Psoas muscle (tissue), 7 donors: ENCODE measurements at regions not wholly inside any gene's neighbourhood (a gene's known extent, or its start where the extent isn't known, plus 50 kb on each side); places are given as distances from the start of the nearest gene placed in this dataset.

ENCODE experiments used
- ATAC-seq, 4 donors: fragments of 200-7000 bp; cut with Tn5 transposase; one replicate each; pipeline ENCODE4 v1.9.1; 2020; ENCODE audit warnings: moderate library complexity in 3 of 4, mild to moderate bottlenecking in 2 of 4
- DNase-seq, 2 donors: peaks; one replicate each; pipeline ENCODE4 v3.0.0-alpha.2; 2020
- H3K27ac ChIP-seq: fragments of 200-600 bp; one replicate; pipeline ENCODE4 v1.8.0; 2022
- H3K27me3 ChIP-seq, 3 donors: fragments of 200-600 bp in 1 of 3; one replicate each; pipeline versions ENCODE4 v1.6.1 to v1.8.0; 2013 to 2022; ENCODE audit warnings: low read length in 2 of 3, mild to moderate bottlenecking in 2 of 3, moderate library complexity in 1 of 3; ENCODE audit not compliant: insufficient read depth in 3 of 3
- H3K36me3 ChIP-seq, 2 donors: fragments of 200-600 bp in 1 of 2; one replicate each; pipeline versions ENCODE4 v1.6.1 to v1.8.0; 2013 to 2022; ENCODE audit warnings: low read depth in 1 of 2, mild to moderate bottlenecking in 1 of 2, moderate library complexity in 1 of 2; ENCODE audit not compliant: insufficient read depth in 1 of 2
- H3K4me1 ChIP-seq: fragments of 200-600 bp; one replicate; pipeline ENCODE4 v1.8.0; 2022
- H3K4me3 ChIP-seq: fragments of 200-600 bp; one replicate; pipeline ENCODE4 v1.8.0; 2022; ENCODE audit warnings: mild to moderate bottlenecking
- H3K9me3 ChIP-seq: fragments of 200-600 bp; one replicate; pipeline ENCODE4 v1.8.0; 2022
- CTCF ChIP-seq: fragments of 200-600 bp; IDR thresholded peaks from one replicate; pipeline ENCODE4 v1.8.0; 2022; ENCODE audit warnings: antibody characterized with exemption
- WGBS, 3 donors: extraction: QIAGEN DNeasy Blood & Tissue Kit; methylation state at CpG; one replicate each; pipeline versions ENCODE4 v1.1.6 to v1.1.7; 2013; 5-methylcytosine and 5-hydroxymethylcytosine counted together
- intact Hi-C, 2 donors: fragments of 100-400 bp; cut with DNase I; formaldehyde crosslinking; loops; one replicate each; pipeline versions ENCODE4 v1.11.0 to v1.14.2; 2022
- donor health status: healthy with polysubstance abuse.
- donor health status: DM: no; HTN: no; CAD: no; lungs with moderate emphysema.
- donor health status: Bipolar disorder and iron deficiency.
- donor health status: healthy.
- donor health status: DM: yes; HTN: yes; CAD: no.
- donor health status: DM: no; HTN: no; CAD: no.
- donor health status: DM: yes; HTN: yes; CAD: no.

DNA sequence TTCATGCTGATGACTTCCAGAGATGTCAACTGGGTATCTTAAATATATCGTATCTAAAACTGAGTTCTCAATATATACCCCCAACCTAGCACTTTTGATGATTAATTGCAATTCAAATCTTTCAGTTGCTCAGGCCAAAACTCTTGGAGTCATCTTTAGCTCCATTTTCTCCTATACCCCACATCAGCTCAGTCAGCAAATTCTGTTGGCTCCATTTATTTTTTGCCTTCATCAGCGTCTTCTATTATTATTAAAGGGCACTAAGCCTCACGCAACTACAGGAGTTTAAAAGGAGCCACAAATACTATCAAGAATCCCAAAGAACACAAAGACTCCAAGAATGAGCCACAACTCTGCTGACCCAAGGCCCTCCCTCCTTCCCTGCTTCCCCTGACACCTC lies 134.9 kb downstream of the KCTD12 start:
- ATAC-seq (no peak), DNase-seq (no peak)
- Histone ChIP-seq H3K27ac (no peak overlapping the region), H3K9me3 (no peaks in the 10 kb centered on the region), H3K4me1 (no peaks in the 10 kb centered on the region), H3K4me3 (no peak overlapping the region), H3K36me3 (no peaks in the 10 kb centered on the region), H3K27me3 (no peaks in the 10 kb centered on the region)
- intact Hi-C loops: no loop called here
- no peak for TF ChIP-seq CTCF
- 88 to 92% (median 91%) methylated on average over 3 of the region's 3 CpGs for WGBS, 3 donors

GRCh38 chr13:76750126-76750525 lies 136.1 kb downstream of the KCTD12 start:
- no peaks in the 10 kb centered on the region for H3K9me3 ChIP-seq
- intact Hi-C loops: no loop called here
- no peak for ATAC-seq
- H3K36me3 ChIP-seq: no peaks in the 10 kb centered on the region
- TF ChIP-seq CTCF: no peak
- no peak overlapping the region for H3K27ac ChIP-seq
- DNase-seq: no peak
- no peaks in the 10 kb centered on the region for H3K27me3 ChIP-seq
- H3K4me3 ChIP-seq: no peak overlapping the region
- H3K4me1 ChIP-seq: no peaks in the 10 kb centered on the region

- Histone ChIP-seq H3K27me3 (no peaks in the 10 kb centered on the region), H3K27ac (no peak overlapping the region), H3K9me3 (no peaks in the 10 kb centered on the region), H3K4me3 (no peak overlapping the region), H3K36me3 (no peaks in the 10 kb centered on the region), H3K4me1 (no peaks in the 10 kb centered on the region)
- no peak for ATAC-seq
- intact Hi-C loops: no loop called here
- WGBS, 3 donors: 58 to 63% (median 58%) methylated on average over 3 of the region's 3 CpGs
- DNase-seq: no peak
- TF ChIP-seq CTCF: no peak
Measured at GRCh38 chr13:76745261-76746200, 140.7 kb downstream of the KCTD12 start.

DNA sequence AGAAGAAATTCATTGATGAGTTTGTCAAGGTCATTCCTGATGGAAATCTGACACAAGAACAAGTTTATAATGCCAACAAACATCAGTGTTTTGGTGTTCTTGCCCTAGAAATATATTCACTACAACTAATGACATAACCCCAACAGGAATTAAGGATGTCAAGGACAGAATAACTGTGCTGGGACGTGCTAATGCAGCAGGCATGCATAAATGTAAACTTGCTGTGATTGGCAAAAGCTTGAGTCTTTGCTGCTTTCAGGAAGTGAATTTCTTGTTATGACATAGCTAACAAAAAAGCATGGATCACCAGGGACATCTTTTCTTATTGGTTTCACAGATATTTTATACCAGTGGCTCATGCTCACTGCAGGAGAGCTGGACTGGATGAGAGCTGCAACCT lies 144.6 kb downstream of the KCTD12 start:
- no peaks in the 10 kb centered on the region for H3K9me3 ChIP-seq
- intact Hi-C loops: no loop called here
- no peak for TF ChIP-seq CTCF

DNA sequence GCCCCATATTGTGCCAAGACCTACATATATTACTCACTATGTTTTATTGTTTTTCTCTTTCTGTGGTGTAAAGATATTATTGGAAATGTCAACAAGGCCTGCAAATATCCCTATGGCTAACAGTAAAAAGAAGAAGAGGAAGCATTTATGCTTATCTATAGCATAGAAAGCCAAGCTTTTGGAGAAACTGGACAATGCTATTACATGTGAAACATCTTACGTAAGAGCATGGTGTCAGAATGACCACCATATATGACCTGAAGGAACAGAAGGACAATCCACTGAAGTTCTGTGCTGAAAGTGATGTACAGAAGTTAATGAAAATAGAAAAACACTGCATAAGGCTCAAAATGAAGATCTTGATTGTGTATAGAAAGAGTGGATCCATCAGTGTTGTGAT lies 145.2 kb downstream of the KCTD12 start:
- Histone ChIP-seq H3K9me3 (no peaks in the 10 kb centered on the region), H3K4me1 (no peaks in the 10 kb centered on the region), H3K4me3 (no peak overlapping the region), H3K27me3 (no peaks in the 10 kb centered on the region), H3K27ac (no peak overlapping the region), H3K36me3 (no peaks in the 10 kb centered on the region)
- no peak for TF ChIP-seq CTCF
- DNase-seq (no peak), ATAC-seq (no peak)
- WGBS, 3 donors: 97 to 100% (median 100%) methylated on average over 1 of the region's 1 CpG
- intact Hi-C loops: no loop called here

More for the DNA sequence above, 144.6 kb downstream of the KCTD12 start:
- WGBS, 3 donors: 56 to 86% (median 76%) methylated on average over 1 of the region's 1 CpG
- ATAC-seq (no peak), DNase-seq (no peak)
- H3K27me3 ChIP-seq: no peaks in the 10 kb centered on the region
- H3K4me1 ChIP-seq: no peaks in the 10 kb centered on the region
- no peak overlapping the region for H3K27ac ChIP-seq
- no peaks in the 10 kb centered on the region for H3K36me3 ChIP-seq
- H3K4me3 ChIP-seq: no peak overlapping the region
